ENCODE measurements at regions not wholly inside any gene's neighbourhood (a gene's known extent, or its start where the extent isn't known, plus 50 kb on each side); places are given as distances from the start of the nearest gene placed in this dataset.

DNA sequence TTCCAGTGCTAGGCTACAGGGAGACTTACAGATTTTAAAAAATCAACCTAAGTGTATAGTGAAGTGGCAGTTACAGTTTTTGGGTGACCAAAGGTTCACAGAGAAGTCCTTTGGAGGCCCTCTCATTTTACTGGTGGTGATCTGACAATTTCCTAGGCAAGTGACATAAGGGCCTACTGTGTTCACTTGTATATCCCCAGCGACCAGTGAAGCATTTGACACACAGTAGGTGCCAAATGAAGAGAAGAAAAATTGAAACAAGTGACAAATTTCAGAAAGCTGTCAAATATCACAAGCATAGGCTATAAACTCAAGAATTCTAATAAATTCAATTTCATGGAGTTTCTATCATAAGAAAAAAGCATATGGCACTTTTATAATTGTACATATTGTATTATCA is 89.5 kb downstream of the RPL22L1 start:
- no peak for DNase-seq

DNA sequence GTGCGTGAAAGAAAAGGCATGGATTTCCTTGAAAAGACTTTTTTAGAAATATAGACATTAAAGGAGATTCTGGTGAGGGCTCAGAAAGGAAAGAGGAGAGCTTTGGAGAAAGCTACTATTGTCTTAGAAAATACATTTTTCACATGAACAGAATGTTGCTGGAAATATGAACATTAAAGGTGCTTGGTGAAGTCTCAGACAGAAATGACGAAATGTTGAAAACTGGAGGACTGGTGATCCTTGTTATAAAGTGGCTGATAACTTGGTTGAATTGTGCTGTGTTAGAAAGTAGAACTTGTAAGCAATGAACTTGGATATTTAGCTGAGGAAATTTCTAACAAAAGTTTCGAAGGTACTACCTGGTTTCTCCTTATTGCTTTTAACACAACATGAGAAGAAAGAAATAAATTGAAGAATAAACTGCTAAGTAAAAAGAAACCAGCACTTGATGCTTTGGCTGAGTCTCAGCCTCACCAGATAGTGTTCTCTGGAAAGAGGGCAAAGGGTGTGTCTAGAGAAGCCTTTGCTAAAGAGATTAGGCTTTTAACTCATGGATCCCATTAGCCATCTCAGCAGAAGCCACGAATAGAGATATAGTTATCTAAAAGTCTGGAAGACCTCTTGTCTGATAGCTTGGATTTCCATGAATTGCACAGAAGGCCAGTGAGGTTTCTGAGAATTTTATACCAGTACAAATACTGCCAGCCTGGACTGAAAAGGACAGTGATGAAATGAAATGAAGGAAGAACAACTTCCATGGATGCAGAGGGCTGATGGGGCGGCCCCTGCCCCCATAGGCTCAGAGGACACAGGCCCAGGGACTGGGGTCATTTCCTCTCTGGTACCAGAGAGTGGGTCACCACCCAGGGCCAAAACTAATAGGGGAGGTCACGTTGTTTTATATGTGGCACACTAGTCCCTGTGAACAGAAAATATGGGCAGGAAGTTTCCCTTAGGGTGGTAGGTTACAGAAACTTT is 91.5 kb downstream of the RPL22L1 start:
- DNase-seq = no peak

DNA sequence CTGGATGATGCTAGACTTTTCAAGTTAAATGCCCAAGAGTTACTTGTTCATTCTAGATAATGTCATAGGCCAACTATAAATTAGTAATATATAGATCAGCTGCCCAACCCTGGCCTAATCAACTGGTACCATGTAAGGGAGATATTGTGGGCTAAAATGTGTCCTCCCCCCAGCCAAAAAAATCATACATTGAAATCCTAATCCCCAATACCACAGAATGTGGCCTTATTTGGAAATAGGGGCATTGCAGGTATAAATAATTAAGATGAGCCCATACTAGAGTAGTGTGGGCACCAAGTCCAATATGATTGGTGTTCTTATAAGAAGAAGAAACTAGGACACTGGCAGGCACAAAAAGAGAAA is 92.5 kb downstream of the RPL22L1 start:
- no peak for DNase-seq

DNA sequence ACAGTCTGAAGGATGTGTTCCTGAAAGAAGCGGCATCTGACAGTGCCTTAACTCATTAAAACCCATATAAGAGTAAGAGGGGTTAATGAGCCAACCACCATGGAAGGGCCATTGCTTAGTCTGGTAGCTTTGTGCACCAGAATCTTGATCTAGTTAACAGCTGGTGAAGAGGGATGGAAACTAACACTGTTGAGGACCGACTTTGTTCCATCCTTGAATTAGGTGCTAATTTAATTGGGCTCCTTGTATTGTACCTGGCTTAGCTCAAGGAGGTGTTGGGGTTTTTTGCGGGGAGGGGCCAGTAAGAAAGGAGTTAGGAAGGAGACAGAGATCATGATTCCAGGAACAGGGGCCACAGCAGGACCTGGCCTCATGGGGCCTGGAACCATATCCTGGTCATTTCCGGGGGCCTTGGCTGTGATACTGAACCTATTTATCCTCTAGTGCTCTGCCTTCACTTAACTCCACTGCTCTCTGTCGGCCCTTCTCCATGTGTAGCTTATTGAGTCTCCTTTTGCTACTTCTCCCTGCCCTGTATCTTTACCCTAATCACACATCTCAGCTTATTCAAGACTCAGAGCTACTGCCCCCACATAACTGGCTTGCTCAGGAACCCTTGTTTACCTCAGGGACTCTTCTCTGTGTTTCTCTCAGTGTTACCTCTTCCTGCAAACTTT is 93.0 kb downstream of the RPL22L1 start:
- no peak for DNase-seq

DNA sequence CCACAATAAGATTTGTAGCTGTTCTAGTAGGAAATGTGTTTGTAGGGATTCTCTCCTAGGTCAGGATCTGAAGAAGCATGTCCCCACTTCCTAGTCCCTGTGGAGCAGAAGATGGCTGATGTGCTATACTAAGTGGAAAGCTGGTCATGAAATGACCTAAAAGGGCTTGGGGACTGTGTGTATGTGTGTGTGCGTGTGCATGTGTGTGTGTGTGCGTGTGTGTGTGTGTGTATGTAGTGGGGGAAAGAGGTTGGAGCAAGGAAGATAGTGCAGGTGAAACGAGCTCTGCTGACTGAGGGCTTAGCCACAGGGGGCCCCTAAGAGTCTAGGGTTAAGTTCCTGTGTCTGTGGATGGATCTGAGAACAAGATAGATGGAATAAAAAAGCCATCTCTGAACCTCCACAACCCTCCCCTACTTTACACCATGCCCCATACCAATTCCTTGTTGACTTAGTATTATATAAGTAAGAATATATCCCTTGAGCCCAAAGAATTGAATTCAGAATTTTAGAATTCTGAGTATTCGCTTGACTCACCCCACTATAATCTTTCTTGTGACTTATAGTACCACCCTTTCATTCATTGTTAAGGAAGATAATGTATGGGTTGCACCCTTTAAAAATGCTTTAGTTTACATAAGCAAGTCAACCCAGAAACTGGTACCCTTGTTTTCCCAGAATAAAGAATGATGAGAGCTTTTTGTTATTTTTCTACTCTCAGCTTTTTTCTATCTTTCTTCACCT is 96.1 kb downstream of the RPL22L1 start:
- no peak for DNase-seq

DNA sequence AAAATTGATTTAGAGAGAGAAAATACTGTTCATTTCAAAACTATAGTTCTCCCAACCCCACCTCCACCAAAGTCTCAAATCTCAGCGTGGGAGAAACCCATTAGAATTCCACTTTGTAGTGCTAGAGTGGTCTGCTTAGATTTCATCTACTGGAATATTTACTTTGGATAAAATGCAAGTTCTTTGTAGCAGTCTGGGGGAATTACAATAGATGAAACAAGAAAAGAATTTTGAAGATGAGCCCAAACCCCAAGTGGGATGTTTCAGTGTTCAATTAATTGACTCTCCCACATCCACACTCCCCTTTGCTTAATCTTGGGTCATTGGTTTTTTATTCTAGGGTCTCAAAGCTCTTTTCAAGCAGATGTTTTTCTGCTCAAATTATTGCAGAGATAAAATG is 97.8 kb downstream of the RPL22L1 start:
- DNase-seq = no peak

DNA sequence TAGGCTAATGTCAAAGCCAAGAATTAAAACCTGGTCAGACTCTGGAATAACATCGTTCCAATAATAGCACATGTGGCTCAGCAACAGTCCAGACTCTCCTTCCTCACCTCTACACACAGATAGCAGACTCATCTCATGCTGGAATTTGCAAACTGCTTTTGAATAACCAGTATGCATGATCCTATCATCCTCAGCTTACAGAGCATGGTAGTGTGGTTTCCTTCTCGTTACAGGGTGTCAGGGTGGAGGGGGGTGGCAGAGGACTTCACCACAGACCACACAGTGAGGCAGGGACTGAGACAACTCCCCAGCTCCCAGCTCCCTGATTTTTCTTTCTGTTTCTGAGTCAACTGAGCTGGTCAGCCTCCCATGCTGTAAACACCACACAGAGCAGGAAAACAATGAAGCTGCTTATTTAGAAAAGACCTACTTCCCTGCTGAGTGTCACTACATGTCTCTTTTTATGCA is 101.6 kb downstream of the RPL22L1 start:
- no peak for DNase-seq

DNA sequence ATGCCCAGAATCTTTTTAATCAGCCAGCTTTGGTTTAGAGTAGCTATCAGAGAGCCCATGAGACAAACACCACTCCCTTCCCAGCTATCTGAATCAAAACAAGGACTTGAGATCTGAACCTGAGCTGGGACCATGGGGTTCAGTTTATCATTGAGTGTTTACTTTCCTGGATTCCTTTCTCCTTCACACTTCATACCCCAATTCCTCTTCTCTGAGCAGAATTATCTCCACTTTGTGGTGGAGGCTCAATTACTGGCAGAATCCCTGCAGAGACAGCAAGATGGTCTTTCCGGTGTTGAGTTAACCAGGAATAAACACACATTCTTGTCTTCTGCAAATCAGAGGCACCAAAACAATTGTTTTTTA is 102.4 kb downstream of the RPL22L1 start:
- DNase-seq = no peak

DNA sequence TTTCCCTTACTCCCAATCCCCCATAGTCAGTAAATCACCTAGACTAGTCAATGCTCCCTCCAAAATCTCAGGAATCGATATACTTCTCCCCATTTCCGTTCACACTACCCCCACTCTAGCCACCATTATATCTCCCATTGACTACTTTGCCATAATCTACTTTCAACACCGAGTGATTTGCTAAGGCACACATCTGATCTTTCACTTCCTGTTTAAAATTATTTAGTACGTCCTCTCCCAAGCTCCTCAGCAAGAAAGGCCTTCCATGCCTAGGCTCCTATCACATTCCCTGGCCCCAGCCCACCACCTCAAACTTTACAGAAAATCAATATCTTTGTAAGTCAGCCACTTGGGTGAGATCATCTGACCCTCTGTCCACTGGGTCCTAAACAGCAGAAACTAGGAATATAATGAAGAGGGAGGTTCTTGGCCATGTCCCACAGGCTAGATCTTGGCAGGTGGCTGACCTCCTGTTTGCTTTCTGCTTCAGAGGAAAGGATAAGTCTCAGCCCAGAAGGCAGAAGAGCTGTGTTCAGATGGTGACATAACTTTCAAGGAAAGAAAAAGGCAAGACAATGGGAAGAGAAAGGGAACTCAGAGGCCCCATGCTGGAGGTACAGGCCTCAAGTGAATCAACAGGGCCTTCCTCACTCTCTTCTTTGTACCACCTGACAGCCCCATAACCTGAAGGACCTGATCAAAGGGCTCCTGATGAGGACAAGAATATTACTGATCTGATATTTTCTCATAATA is 103.0 kb downstream of the RPL22L1 start:
- no peak for DNase-seq

DNA sequence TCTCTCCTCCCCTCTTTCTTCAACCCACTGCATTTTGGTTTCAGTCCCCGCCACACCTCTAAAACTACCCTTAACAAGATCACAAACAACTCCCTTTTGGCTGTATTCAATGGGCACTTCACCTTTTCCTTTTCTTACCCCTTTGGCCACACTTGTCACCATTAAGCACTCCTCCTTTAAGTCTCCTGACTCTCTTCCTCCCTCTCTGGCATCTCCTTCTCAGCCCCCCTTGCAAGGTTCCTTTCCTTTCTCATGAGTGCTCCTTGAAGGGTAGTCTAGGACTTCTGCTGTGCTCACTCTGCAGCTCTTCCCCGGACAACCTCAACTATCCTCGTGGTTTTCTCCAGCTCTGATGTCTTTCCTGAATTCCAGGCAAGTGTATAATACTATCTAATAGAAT is 103.7 kb downstream of the RPL22L1 start:
- DNase-seq = no peak

DNA sequence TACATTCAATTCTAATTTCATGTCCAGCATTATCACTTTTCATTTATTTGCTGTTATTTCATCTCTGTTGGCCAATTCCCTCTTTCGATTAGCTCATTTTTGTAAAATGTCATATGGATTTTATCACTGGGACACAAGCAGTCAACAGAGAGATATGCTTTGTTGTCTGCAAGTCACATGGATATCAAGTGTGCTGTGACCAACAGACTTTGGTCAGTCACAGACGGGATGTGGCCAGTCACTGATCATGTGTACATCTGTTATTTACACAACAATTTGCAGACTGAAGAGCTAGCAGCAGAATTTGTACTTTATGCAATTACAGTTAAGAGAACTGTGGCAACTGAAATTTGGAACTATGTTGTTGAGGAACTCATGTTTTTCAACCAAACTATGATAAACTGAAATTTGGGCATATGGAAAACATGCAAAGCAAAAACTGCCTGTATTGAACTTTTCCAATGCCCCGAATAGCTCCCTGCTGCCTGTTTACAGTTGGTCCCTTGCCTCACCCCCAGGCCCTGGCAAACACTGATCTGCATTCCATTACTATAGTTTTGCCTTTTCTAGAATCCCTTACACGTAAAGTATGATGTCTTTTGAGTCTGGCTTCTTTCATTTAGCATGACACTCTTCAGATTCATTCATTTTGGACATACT is 104.4 kb downstream of the RPL22L1 start:
- DNase-seq = no peak

DNA sequence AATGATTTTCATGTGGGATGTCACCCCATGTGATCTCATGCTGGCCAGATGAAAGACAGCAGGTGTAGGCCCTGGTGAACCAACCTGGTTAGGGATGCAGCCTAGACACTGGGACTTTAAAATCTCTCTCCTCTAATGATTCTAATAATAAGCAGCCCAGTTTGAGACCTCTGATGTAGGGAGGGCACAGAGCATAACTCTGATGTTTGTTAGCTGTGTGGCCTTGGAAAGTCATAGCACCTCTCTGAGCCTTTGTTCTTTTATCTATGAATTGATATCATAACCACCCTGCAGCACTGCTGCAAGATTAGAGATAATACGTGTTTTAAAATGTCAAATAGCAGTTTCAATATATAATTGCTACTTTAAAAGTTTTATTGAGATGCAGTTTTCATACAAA is 106.0 kb downstream of the RPL22L1 start:
- DNase-seq = no peak

DNA sequence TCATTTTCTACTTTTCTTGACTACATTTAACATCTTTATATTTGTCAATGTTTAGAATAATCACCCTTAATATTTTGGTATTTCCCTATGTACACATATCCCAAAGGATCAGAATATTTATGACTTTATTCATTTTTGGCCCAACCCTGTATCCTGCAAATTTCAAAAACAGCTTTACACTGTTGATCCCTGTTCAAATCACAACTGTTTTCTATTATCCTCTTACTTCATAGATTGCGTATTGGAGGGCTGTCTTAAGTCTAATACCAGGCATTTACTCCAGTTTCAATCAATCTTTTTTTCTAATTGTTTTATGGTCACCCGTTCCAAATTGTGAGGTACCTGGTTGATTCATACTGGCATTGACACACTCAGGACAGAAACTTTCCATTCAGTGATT is 107.9 kb downstream of the RPL22L1 start:
- DNase-seq = no peak

DNA sequence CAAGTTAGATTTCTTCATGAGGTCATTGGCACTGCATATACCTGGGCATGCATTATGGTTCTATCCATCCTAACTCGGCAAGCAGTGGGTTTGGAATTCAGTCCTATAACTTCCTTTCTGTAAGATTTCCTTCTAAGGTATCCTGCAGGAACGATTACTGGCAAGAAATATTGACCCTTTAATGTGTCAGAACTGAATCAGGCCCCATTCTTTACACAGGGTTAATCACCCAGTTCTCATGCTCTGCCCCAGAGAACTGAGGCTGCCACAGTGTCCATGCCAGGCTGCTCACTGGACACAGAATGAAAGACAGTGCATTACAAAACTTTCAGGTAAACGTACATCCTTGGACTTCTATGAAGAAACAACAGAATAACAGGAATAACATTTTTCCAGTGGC is 108.9 kb downstream of the RPL22L1 start:
- no peak for DNase-seq

DNA sequence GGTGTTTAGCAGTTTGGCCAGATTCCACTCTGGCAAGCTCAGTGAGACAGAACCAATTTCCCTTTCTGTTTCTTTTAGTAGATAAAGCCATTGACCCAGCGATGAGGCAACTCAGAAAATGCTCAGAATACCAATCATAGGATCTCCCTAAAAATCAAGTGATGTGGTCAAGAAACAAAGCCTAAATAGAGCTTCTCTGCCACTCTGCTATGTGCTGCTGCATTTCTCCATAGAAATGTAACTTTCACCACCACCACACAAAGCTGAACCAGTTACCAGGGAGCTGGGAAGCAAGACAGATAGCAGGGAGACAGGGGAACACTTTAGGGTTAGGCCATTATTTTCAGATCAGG is 109.8 kb downstream of the RPL22L1 start:
- no peak for DNase-seq

DNA sequence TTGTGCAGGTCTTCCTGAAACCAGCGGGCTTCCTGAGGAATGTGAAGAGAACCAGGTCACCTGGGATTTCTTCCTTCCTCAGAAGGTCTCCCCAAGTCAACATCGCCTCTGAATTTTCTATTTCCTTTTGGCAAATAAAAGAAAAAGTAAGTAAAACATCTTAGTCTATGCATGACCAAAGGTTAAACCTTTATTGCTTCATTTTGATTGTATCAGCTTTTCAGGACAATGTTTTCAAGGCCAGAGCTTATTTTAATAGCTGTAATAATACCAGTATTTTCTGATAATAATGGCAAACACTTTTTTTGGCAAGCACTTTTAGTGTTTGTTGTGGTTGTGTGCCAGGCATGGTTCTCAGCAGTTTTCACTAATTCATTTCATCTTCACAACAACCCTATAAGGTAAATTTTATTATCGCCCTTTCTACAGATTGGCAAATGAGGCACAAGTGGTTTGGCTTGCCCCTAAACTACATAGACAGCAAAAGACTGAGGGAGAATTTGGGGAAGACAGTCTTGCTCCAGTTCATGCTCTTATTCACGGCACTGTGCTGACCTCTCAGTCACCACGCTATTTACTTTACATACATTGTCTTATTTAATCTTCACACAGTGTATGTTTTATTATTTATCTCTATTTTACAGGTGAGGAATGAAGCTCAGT is 110.4 kb downstream of the RPL22L1 start:
- DNase-seq = no peak

DNA sequence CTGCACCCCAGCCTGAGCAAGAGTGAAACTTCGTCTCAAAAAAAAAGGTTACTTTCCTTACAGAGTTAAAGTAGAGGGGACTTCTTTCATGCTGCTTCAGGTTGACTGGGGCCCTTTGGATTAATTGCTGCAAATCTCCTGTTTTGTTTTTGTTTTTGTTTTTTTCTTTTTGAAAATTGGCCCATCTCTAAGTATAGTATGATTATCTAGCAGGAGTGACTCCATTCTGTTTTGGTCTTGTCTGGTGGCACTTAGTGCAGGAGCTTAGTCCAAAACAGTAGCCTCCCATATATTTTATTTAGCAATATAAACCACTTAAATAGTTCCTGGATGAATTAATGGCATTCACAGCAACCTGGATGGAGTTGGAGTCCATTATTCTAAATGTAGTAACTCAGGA is 113.0 kb downstream of the RPL22L1 start:
- DNase-seq = no peak

DNA sequence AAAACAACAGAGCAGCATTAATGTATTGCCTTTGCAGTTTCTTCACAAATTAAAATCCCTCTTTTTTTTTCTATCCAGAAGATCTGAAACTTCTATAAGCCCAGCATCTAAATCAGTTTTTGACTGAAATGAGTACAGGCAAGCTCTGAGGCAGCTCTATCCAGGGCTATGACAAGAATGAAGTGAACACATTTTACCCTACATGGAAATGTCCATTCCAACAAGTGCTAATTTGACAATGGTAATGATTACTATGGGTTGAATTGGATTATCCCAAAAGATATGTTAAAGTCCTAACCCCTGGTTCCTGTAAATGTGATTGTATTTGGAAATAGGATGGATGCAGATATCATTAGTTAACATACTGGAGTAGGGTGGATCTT is 115.7 kb downstream of the RPL22L1 start:
- no peak for DNase-seq

DNA sequence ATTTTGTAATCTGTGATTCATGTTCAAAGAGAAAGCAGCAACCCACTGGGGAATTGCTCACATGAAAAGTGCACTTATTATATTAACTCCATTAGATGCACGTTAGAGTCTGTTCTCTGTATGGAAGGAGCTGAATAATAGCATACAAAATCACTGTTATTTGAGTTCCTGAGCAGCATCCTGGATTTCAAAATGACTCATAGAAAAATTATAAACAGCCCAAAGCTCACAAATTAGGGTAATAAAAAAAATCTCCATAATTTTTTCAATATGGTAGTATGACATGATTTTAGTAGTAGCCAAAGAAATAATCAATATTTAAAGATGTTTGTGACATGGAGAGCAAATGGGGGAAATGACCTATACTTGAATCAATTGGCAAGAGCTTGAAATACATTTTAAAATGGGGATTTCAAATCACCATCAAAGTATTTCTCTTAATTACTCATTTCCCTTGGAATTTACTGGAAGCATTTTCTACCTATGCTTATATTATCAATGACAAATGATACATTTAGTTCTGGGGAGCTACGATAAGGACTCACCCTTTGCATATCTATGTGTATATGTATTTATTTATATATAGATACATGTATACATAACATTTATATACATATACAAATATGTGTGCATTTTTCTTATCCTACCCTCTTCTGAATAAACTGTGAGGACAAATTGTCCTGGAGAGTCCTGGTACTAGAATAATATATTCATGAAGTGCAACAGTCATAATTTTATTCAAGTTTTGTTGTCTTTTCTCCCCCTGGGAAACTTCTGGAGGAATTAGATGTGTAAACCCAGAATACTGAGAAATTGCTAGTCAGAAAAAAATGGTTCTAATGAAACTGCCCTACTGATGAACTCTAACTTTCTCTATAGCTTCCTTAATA is 116.3 kb downstream of the RPL22L1 start:
- DNase-seq = no peak

DNA sequence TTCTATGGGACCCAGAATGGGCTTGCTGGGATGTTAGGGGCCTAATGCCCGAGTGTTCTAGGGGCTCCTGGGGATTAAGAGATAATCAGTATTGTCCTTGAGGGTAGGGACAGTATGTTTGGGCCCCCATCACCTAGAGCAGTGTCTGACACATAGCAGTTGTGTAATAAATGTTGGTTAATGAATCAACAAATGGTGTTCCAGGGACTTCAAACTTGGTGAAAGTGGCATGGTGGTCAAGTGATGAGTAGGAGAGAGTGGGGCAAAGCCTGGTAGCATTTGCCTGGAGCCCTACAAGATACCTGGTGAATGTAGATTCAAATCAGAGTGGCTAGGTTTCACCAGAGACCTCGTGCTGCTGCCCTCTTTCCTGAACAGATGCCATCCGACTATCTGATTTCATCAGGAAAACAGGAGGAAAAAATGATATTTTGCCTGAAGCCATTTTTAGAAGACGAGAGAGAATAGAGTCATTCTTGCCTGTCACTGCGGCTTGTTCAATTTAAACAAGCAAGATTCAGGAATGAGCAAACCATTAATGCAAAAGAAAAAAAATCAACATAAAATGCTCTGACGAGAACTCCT is 117.3 kb downstream of the RPL22L1 start:
- no peak for DNase-seq

All from stimulated activated CD4-positive, alpha-beta T cell treated with anti-CD3 and anti-CD28 coated beads, Interleukin-15, amount 100 ng/mL, for 24 hours (primary cell).